NCI-H69 (cell line): ENCODE measurements at regions not wholly inside any gene's neighbourhood (a gene's known extent, or its start where the extent isn't known, plus 50 kb on each side); places are given as distances from the start of the nearest gene placed in this dataset.
A peak's percentile ranks its signal among the peaks of the same experiment; 100 is the strongest.

Experiments
- DNase-seq: peaks from one replicate; lab custom pipeline; 2025; lab: John Stamatoyannopoulos, UW

DNA sequence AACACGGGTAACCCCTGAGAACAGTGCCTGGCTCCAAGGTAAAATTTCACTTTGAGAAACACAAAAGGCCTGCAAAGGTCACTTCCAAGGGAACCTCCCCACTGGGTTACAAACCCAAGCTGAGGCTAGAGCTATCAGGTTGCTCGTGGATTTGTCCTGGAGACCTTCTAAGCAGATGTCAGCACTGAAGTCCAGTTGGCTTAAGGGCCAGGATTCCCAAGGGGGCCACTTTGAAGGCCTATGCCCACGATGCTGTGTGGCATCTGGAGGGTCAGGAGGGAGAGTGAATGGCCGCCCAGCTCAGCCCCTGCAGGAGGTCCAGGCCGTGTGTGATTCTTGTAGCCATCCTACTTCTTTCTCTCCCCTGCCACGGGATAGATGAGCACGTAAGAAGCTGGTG lies 100.2 kb upstream of the FSTL4 start:
- DNase-seq = no peak

- peak; percentile 55 for DNase-seq
Observed at GRCh38 chr5:133709209-133709725, 96.9 kb upstream of the FSTL4 start.

DNA sequence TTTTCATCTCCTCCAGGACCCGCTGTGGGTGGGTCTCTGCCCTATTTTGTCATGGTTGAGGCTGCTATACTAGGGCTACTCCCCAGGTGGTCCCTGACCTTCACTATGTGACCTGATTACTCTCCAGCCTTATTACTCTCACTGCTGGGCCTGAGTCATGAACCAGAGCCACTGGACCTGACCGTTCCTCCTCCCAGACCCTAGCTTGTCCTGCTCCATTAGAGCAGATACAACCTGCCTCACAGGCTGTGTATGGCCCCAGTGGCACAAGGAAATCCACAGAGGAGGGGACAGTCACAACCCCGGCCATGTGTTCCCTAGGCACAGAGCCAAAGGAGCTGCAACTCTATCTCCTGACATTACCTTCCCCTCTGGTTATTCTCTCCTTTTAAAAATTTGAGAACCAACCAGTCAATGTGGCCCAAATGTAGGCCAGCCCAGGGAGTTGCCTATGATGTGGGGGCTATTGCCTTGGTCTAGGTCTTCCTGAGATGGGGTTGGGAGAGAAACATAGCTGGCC lies 96.0 kb upstream of the FSTL4 start:
- no peak for DNase-seq

GRCh38 chr5:133707629-133708028 lies 95.3 kb upstream of the FSTL4 start:
- peak; percentile 97 for DNase-seq

GRCh38 chr5:133706506-133707430 lies 94.4 kb upstream of the FSTL4 start:
- peak; percentile 60 for DNase-seq

GRCh38 chr5:133705331-133705730 lies 93.0 kb upstream of the FSTL4 start:
- no peak for DNase-seq

- no peak for DNase-seq
Observed at GRCh38 chr5:133704411-133704810, 92.1 kb upstream of the FSTL4 start.

GRCh38 chr5:133703935-133704334 lies 91.6 kb upstream of the FSTL4 start:
- DNase-seq = no peak

GRCh38 chr5:133702791-133703770 lies 90.7 kb upstream of the FSTL4 start:
- DNase-seq = no peak

GRCh38 chr5:133701871-133702270 lies 89.5 kb upstream of the FSTL4 start:
- DNase-seq = no peak

DNA sequence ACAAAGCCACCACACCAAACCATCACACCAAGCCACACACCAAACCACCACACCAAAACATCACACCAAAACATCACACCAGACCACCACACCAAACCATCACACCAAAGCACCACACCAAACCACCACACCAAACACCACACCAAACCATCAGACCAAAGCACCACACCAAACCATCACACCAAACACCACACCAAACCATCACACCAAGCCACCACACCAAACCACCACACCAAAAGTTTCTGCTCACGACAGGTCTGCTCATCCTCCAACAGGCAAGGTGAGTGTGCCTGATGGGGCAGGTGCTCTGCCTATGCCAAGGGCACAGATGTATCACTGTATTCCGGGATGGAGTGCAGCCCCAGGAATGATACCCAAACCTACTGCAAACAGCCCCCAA lies 87.9 kb upstream of the FSTL4 start:
- no peak for DNase-seq

DNA sequence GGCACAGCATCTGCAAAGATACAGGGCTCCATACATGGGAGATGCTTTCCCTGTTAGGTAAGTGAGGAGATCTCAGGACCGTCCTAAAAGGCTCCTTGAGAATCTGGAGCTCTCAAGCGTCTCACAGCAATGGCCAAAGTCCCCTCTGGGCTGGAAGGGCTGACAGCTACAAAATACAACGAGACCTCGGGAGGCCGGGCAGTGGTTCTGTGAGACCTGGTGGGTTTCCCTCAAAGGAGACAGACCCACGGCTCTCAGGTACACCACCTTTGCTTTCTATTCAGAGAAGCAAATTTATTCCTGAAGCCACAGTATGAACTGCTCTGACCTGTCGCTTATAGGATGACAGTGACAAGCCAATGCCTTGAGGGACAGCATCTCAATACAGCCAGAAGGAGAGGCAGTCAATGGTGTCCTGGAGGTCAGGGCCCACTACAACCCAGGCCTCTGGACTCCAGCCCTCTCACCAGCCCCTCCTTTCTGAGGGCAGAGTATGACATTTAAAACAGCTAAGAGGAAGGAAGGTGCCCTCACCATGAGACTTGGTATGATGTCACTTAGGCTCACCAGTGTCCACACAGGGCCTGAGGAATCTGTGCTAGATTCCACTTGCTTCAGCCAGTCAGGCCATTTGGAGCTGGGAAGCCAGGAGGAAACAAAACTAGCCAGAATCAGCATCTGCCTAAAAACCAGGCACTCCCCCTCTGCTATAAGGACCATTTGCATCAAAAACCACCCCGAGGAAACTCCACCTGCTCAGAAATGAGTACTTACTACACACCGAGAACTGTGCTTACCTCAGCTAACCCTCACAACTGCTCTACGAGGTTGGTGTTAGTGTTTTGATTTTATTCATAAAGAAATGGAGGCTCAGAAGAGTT lies 86.5 kb upstream of the FSTL4 start:
- DNase-seq = no peak

DNA sequence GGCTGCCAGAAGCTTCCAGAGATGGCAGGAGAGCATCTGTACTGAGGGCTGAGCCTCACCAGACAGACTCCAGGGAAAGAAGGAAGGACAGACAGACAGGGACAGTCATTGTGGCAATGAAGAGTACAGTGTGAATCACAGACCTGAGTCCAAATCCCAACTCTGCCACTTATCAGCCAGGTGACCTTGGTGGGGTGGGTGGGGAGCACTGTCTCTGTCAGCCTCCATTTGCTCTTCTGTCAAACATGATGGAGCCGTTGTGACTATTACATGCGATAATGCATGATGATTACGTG lies 85.9 kb upstream of the FSTL4 start:
- no peak for DNase-seq

DNA sequence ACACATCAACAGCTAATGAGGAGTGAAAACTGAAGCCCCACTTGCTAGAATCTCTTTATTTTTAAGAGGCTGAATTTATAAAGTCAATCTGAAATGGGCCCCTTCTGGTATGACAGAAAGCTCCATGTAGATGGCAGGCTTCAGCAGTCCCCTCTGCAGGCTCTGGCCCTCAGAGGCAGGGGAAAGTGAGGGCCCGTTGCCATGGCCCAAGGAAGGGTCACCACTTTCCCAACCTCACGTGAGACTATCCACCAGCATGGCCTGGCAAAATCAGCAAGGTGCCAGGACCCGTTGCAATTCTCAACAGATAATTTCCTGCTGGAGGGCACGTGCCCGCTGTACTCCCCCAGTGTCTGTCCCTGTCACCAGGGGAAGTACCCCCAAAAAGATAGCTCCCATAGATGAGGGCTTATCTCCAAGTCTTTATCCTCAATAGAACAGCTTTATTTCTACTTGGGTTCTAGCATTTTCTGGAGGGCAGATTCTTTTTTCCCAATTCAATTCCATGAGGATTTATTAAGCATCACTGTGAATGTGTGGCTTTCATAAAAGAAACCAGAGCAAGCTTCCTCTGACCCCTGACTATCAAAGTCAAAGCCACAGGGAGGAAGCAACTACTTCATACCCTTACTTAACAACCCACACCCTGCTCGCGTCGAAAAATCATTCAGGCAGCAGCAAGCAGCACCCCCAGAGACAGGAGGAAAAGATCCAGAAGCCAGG lies 85.4 kb upstream of the FSTL4 start:
- DNase-seq = no peak

DNA sequence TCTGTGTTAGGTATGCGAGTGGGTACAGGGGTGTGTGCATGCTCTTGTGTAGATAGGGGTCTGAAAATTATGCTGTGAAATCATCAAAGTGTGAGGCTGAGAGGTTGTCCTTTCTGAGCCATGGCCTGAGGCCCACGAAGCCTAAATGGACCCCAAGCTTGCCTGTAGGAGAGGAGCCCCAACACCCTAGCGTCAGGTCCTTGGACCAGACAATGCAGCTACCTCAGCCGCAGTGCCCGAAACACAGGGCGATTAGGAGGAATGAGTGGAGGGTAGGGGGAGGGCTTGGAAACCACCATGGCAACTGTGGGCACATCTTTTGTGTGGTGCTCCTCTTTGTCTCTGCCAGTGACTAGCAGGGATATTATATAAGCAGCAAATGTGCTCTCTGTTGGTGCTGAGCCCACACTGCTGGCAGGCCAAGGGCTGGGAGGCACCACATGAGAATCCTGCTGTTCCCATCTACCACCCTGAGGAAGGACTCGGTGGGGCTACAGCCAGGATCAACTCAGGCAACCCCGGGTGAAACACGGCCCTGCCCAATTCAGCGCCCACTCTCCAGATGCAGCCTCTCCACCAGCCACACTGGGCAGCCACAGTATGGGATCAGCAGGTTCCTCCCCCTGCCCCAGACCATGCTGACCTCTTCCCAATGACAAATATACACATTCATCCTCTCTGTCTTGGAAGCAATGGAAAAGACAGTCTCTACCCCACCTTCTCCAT lies 84.6 kb upstream of the FSTL4 start:
- no peak for DNase-seq

GRCh38 chr5:133696006-133696584 lies 83.8 kb upstream of the FSTL4 start:
- no peak for DNase-seq

- DNase-seq = no peak
Observed at GRCh38 chr5:133694181-133694831, 82.0 kb upstream of the FSTL4 start.

- peak; percentile 78 for DNase-seq
Observed at GRCh38 chr5:133691448-133691847, 79.1 kb upstream of the FSTL4 start.

DNA sequence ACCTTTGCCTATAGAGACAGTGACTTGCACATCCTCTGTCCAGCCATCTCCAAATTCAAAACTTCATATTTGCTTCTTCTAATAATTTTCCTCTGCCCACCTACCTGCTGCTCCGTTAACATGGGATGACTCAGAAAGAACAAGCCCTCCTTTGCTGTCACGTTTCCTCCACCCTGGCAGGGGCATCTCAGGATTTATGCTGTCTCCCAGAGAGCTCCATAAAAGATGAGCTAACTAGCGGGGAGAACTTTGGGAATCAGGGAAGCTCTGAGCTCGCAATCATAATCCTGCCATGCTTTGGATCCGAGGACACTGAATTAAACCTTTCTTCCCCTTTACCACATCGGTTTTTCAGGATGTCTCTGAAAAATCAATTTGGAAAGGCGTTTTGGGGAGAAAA lies 78.4 kb upstream of the FSTL4 start:
- DNase-seq = no peak
